ENCODE measurements at regions not wholly inside any gene's neighbourhood (a gene's known extent, or its start where the extent isn't known, plus 50 kb on each side); places are given as distances from the start of the nearest gene placed in this dataset.

GRCh38 chr13:103663996-103664395 is 597.8 kb upstream of the SLC10A2 start:
- TF ChIP-seq CTCF (IDR thresholded peaks at IDR 0.05) (no peak), EP300 (IDR thresholded peaks at IDR 0.05) (no peak), POLR2A (IDR thresholded peaks at IDR 0.05) (no peak)
